Thymus (tissue), 11 donors: ENCODE measurements at regions not wholly inside any gene's neighbourhood (a gene's known extent, or its start where the extent isn't known, plus 50 kb on each side); places are given as distances from the start of the nearest gene placed in this dataset.

Source experiments
- DNase-seq, 9 donors: peaks; one replicate each; pipeline ENCODE4 v3.0.0-alpha.2; 2013; ENCODE audit warnings: low spot score in 9 of 9, low read depth in 6 of 9, missing footprints in 1 of 9
- H3K27ac ChIP-seq, 2 donors: one replicate each; pipeline ENCODE4 v1.5.1; 2013; ENCODE audit warnings: control low read depth in 1 of 2, low read depth in 1 of 2, low read length in 1 of 2, mild to moderate bottlenecking in 1 of 2, moderate library complexity in 1 of 2
- H3K27me3 ChIP-seq, 2 donors: one replicate each; pipeline ENCODE4 v1.5.1; 2013; ENCODE audit warnings: low read length in 1 of 2; ENCODE audit not compliant: control insufficient read depth in 2 of 2, insufficient read depth in 1 of 2
- H3K36me3 ChIP-seq, 2 donors: one replicate each; pipeline ENCODE4 v1.5.1; 2013; ENCODE audit warnings: low read length in 1 of 2, mild to moderate bottlenecking in 1 of 2, moderate library complexity in 1 of 2; ENCODE audit not compliant: control insufficient read depth in 2 of 2, insufficient read depth in 2 of 2
- H3K4me1 ChIP-seq, 2 donors: one replicate each; pipeline ENCODE4 v1.5.1; 2013; ENCODE audit warnings: low read length in 2 of 2; ENCODE audit not compliant: control insufficient read depth in 2 of 2, insufficient read depth in 2 of 2
- H3K4me3 ChIP-seq, 2 donors: one replicate each; pipeline ENCODE4 v1.5.1; 2013; ENCODE audit warnings: low read length in 2 of 2, control low read depth in 1 of 2, mild to moderate bottlenecking in 1 of 2
- H3K9me3 ChIP-seq, 2 donors: one replicate each; pipeline ENCODE4 v1.5.1; 2013; ENCODE audit warnings: low read length in 1 of 2, mild to moderate bottlenecking in 1 of 2; ENCODE audit not compliant: control insufficient read depth in 2 of 2, insufficient read depth in 1 of 2
- WGBS: extraction: QIAGEN DNeasy Blood & Tissue Kit; methylation state at CpG from one replicate; pipeline ENCODE4 v1.1.7; 2013; 5-methylcytosine and 5-hydroxymethylcytosine counted together
- donor health status: healthy.

GRCh38 chr10:110373059-110373458, 68.3 kb upstream of the SMNDC1 start:
- DNase-seq: no peak
- Histone ChIP-seq H3K36me3 (no peaks in the 10 kb centered on the region), H3K4me1 (peaks cover 0 to 4% of the 10 kb centered on the region in 2 donors), H3K4me3 (no peak overlapping the region), H3K9me3 (no peaks in the 10 kb centered on the region), H3K27ac (no peak overlapping the region), H3K27me3 (peaks cover 0 to 2% of the 10 kb centered on the region in 2 donors)
- 93% methylated on average over 6 of the region's 6 CpGs for WGBS

DNA sequence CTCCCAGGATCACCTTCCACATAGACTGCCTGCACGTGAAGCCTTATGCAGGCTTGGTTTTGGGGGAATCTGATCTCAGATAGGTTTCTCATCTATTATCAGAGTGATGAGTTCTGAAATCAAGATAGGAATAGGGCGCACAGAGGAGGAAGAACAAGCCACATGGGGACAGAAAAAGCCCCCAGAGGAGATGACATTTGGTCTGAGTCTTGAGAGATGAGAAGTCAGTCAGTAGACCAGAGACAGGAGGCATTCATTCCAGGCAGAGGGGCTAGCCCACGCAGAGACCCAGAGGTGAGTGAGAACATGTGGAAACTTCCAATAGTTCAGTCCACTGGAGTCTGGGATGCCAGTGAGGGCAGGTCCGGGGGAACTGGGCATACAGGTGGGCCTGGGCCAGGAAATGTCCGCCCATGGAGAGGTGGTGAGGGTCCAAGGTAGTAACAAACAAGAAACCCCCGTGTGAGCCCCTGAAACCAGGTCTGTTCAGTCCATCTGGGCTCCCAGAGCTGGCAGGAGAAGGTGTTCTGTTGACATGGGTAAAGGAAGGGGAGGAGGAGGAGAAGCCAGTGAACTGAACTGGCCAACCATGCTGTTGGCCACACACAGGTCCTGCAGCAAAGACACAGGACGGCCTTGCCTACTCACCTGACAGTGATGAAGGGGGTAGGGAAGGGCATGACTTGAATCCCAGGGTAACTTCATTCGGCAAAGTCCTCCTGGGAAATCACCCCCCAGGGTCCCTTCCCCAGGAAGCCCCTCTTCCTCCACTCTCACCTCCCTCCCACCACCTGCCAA, 69.3 kb upstream of the SMNDC1 start:
- H3K9me3 ChIP-seq: no peaks in the 10 kb centered on the region
- H3K4me3 ChIP-seq: no peak overlapping the region
- H3K27ac ChIP-seq: no peak overlapping the region
- H3K36me3 ChIP-seq: no peaks in the 10 kb centered on the region
- peaks cover 0 to 6% of the 10 kb centered on the region in 2 donors for H3K4me1 ChIP-seq
- DNase-seq: no peak
- WGBS: 97% methylated on average over 8 of the region's 8 CpGs
- H3K27me3 ChIP-seq: peaks cover 0 to 2% of the 10 kb centered on the region in 2 donors

DNA sequence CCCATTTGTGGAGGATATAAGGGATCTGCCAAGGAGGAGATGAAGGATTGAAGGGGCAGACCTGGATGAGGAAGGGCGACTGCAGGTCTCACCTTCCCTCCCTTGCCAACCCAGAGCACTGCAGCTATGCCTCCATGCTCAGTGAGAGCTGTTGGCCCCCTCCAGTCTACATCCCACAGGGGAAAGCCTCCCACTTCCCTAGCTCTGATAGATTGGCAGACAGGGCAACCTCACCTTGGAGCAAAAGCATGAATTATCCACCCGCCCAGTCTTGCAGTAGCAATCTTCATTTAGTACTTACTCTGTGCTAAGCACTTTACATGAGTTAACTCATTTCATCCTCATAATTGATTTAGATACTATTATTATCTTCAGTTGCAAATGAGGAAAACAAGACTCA, 70.4 kb upstream of the SMNDC1 start:
- no peaks in the 10 kb centered on the region for H3K9me3 ChIP-seq
- WGBS: over 99% methylated on average over 2 of the region's 2 CpGs
- DNase-seq: no peak
- no peak overlapping the region for H3K4me3 ChIP-seq
- H3K27ac ChIP-seq: no peak overlapping the region
- no peaks in the 10 kb centered on the region for H3K36me3 ChIP-seq
- H3K27me3 ChIP-seq: peaks cover 0 to 2% of the 10 kb centered on the region in 2 donors
- H3K4me1 ChIP-seq: peaks cover 0 to 6% of the 10 kb centered on the region in 2 donors

- Histone ChIP-seq H3K36me3 (no peaks in the 10 kb centered on the region), H3K9me3 (no peaks in the 10 kb centered on the region), H3K27ac (no peak overlapping the region), H3K27me3 (peaks cover 0 to 2% of the 10 kb centered on the region in 2 donors), H3K4me3 (no peak overlapping the region), H3K4me1 (peaks cover 0 to 6% of the 10 kb centered on the region in 2 donors)
- 87% methylated on average over 21 of the region's 21 CpGs for WGBS
- DNase-seq: no peak
These were observed 71.5 kb upstream of the SMNDC1 start for GRCh38 chr10:110376021-110376766.

- DNase-seq: no peak
- no peak overlapping the region for H3K4me3 ChIP-seq
- H3K27ac ChIP-seq: no peak overlapping the region
- H3K27me3 ChIP-seq: peaks cover 0 to 2% of the 10 kb centered on the region in 2 donors
- WGBS: 84% methylated on average over 5 of the region's 5 CpGs
- no peaks in the 10 kb centered on the region for H3K36me3 ChIP-seq
- H3K9me3 ChIP-seq: no peaks in the 10 kb centered on the region
- peaks cover 0 to 6% of the 10 kb centered on the region in 2 donors for H3K4me1 ChIP-seq
These were observed 72.0 kb upstream of the SMNDC1 start for GRCh38 chr10:110376767-110377160.

DNA sequence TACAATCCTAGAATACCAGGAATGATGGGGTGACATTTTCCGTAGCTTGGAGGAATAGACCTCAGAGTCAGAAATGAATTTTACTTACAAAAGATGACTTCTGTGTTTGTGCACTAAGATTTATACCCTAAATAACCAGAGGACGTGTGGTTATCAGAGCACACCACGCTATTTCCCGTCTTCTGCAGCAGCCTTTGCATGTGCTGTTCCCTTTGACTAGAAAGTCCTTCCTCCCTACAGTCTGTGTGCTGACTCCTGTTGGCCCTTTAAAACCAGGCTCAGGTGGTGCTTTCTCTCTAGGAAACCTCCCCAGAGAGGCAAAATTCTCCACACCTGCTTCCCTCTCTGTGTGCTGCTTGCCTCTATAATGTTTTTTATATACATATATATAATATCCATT, 73.3 kb upstream of the SMNDC1 start:
- Histone ChIP-seq H3K36me3 (no peaks in the 10 kb centered on the region), H3K4me1 (peaks cover 0 to 6% of the 10 kb centered on the region in 2 donors), H3K27ac (no peak overlapping the region), H3K4me3 (no peak overlapping the region), H3K9me3 (no peaks in the 10 kb centered on the region), H3K27me3 (peaks cover 0 to 2% of the 10 kb centered on the region in 2 donors)
- 42% methylated on average over 4 of the region's 4 CpGs for WGBS
- no peak for DNase-seq

- DNase-seq: no peak
- Histone ChIP-seq H3K9me3 (no peaks in the 10 kb centered on the region), H3K27ac (no peak overlapping the region), H3K36me3 (no peaks in the 10 kb centered on the region), H3K4me3 (no peak overlapping the region), H3K27me3 (peaks cover 0 to 2% of the 10 kb centered on the region in 2 donors), H3K4me1 (peaks cover 0 to 6% of the 10 kb centered on the region in 2 donors)
- 98% methylated on average over 6 of the region's 6 CpGs for WGBS
These were observed 73.9 kb upstream of the SMNDC1 start for GRCh38 chr10:110378533-110379108.

- Histone ChIP-seq H3K36me3 (no peaks in the 10 kb centered on the region), H3K27ac (no peak overlapping the region), H3K4me1 (peaks cover 0 to 6% of the 10 kb centered on the region in 2 donors), H3K27me3 (peaks cover 0 to 2% of the 10 kb centered on the region in 2 donors), H3K4me3 (no peak overlapping the region), H3K9me3 (no peaks in the 10 kb centered on the region)
- no peak for DNase-seq
- WGBS: 67% methylated on average over 2 of the region's 2 CpGs
These were observed 75.1 kb upstream of the SMNDC1 start for GRCh38 chr10:110379831-110380230.

GRCh38 chr10:110380293-110380692, 75.6 kb upstream of the SMNDC1 start:
- DNase-seq: no peak
- H3K27me3 ChIP-seq: peaks cover 0 to 2% of the 10 kb centered on the region in 2 donors
- peaks cover 0 to 6% of the 10 kb centered on the region in 2 donors for H3K4me1 ChIP-seq
- H3K27ac ChIP-seq: no peak overlapping the region
- H3K9me3 ChIP-seq: no peaks in the 10 kb centered on the region
- no peak overlapping the region for H3K4me3 ChIP-seq
- H3K36me3 ChIP-seq: no peaks in the 10 kb centered on the region
